ENCODE measurements at regions not wholly inside any gene's neighbourhood (a gene's known extent, or its start where the extent isn't known, plus 50 kb on each side); places are given as distances from the start of the nearest gene placed in this dataset.

GRCh38 chr2:12930391-12930790, 213.7 kb downstream of the TRIB2 start (continued):
- TF ChIP-seq ZSCAN30 (tag by site-specific recombination; IDR thresholded peaks at IDR 0.05), result 0 out of 2 replicates have a peak, but pooled peaks have one; percentile 53
- 0 out of 2 replicates have a peak, but pooled peaks have one; percentile 10 for TF ChIP-seq ZNF513 (tag by site-specific recombination; IDR thresholded peaks at IDR 0.05)
- TF ChIP-seq PRDM6 (tag by site-specific recombination; IDR thresholded peaks at IDR 0.05), result peak; percentile 83
- TF ChIP-seq GLIS1 (tag by site-specific recombination; IDR thresholded peaks at IDR 0.05), result peak; percentile 76
- peak; percentile 37 for TF ChIP-seq ZIC2 (tag by site-specific recombination; IDR thresholded peaks at IDR 0.05)
- peak; percentile 87 for TF ChIP-seq HOXD13 (CRISPR knock-in tag; IDR thresholded peaks at IDR 0.05; ENCODE audit: borderline replicate concordance)
- TF ChIP-seq ZBTB17 (tag by site-specific recombination; IDR thresholded peaks at IDR 0.05), result peak; percentile 31; the same call in 1 of the 2 replicates
- TF ChIP-seq ZSCAN16 (tag by site-specific recombination; IDR thresholded peaks at IDR 0.05), result no peak
- peak; percentile 63; the same call in 1 of the 2 replicates for TF ChIP-seq ZNF561 (tag by site-specific recombination; IDR thresholded peaks at IDR 0.05; ENCODE audit: borderline replicate concordance)
- TF ChIP-seq ZNF580 (tag by site-specific recombination; IDR thresholded peaks at IDR 0.05), result peak; percentile 81
- no peak for TF ChIP-seq GLI2 (tag by site-specific recombination; IDR thresholded peaks at IDR 0.05; ENCODE audit: borderline replicate concordance, low read depth)
- TF ChIP-seq ZNF394 (tag by site-specific recombination; IDR thresholded peaks at IDR 0.05; ENCODE audit: borderline replicate concordance), result no peak
- TF ChIP-seq ATF2 (tag by site-specific recombination; IDR thresholded peaks at IDR 0.05; ENCODE audit: low read depth), result peak; percentile 65; the same call in 1 of the 2 replicates
- peak; percentile 44 for TF ChIP-seq ZNF366 (tag by site-specific recombination; conservative IDR thresholded peaks at IDR 0.05)
- TF ChIP-seq SP7 (tag by site-specific recombination; IDR thresholded peaks at IDR 0.05), result peak; percentile 11; the same call in 1 of the 2 replicates
- TF ChIP-seq MZF1 (tag by site-specific recombination; IDR thresholded peaks at IDR 0.05; ENCODE audit: borderline replicate concordance), result no peak

- ChIA-PET CTCF (interaction anchor here (0.6 to 3.8 kb wide), 31 partner anchors 9 to 1150 kb away, joined by 3 to 18 read pairs (median 4); no protein-coding TSS in a partner anchor), POLR2A (interaction anchor here (1.3 kb wide), 1 partner anchor 210 kb away, joined by 3 read pairs; no protein-coding TSS in a partner anchor)
- Histone ChIP-seq H3K9me3 (ENCODE audit: control insufficient read depth, insufficient read depth, low read depth, low read length) (no peaks in the 10 kb centered on the region), H3K4me1 (ENCODE audit: control insufficient read depth, insufficient read depth, low read length) (peaks cover 27% of the 10 kb centered on the region), H3K4me3 (ENCODE audit: low read depth, low read length) (no peak overlapping the region), H3K27ac (ENCODE audit: extremely low read depth, low read depth, low read length) (peak overlapping the region; percentile 86), H3K36me3 (ENCODE audit: control insufficient read depth in 2 of 2, insufficient read depth in 1 of 2, low read length in 2 of 2) (no peaks in the 10 kb centered on the region)
- TF ChIP-seq MEIS1 (CRISPR knock-in tag; IDR thresholded peaks at IDR 0.05; ENCODE audit: borderline replicate concordance) (no peak), ZNF654 (tag by site-specific recombination; IDR thresholded peaks at IDR 0.05; ENCODE audit: low read depth) (peak; percentile 54), OVOL3 (tag by site-specific recombination; IDR thresholded peaks at IDR 0.05) (no peak), ZFP41 (tag by site-specific recombination; IDR thresholded peaks at IDR 0.05; ENCODE audit: borderline replicate concordance) (no peak), ZBTB1 (tag by site-specific recombination; IDR thresholded peaks at IDR 0.05) (no peak), ZNF324 (tag by site-specific recombination; IDR thresholded peaks at IDR 0.05) (no peak), ZNF23 (tag by site-specific recombination; IDR thresholded peaks at IDR 0.05; ENCODE audit: borderline replicate concordance) (no peak), ZNF157 (tag by site-specific recombination; IDR thresholded peaks at IDR 0.05) (peak; percentile 40; the same call in 1 of the 2 replicates), IKZF3 (tag by site-specific recombination; IDR thresholded peaks at IDR 0.05) (0 out of 2 replicates have a peak, but pooled peaks have one; percentile 15), ZNF658 (tag by site-specific recombination; IDR thresholded peaks at IDR 0.05) (no peak), ZNF140 (tag by site-specific recombination; IDR thresholded peaks at IDR 0.05) (no peak), ZNF18 (tag by site-specific recombination; IDR thresholded peaks at IDR 0.05) (no peak), ZNF24 (tag by site-specific recombination; IDR thresholded peaks at IDR 0.05) (no peak)
Observed at GRCh38 chr2:12931186-12931844, 214.6 kb downstream of the TRIB2 start.
